ENCODE measurements at regions not wholly inside any gene's neighbourhood (a gene's known extent, or its start where the extent isn't known, plus 50 kb on each side); places are given as distances from the start of the nearest gene placed in this dataset.
A peak's percentile ranks its signal among the peaks of the same experiment; 100 is the strongest.
"Not testable (repeated sequence)": the region's sequence is repeated elsewhere in the genome, so short reads cannot be mapped to it uniquely, and the experiment has no call there.

GRCh38 chr22:46026899-46027210 is 49.9 kb upstream of the WNT7B start:
- peaks cover 47% of the 10 kb centered on the region for H3K27me3 Mint-ChIP-seq (ENCODE audit: low read depth)
- H3K9me3 Mint-ChIP-seq = no peaks in the 10 kb centered on the region
- peak overlapping the region; percentile 46 for H3K4me3 Mint-ChIP-seq
- DNase-seq (ENCODE audit: low spot score) = no peak
- H3K27ac Mint-ChIP-seq = no peak overlapping the region
- no peaks in the 10 kb centered on the region for H3K36me3 Mint-ChIP-seq (ENCODE audit: low read depth)
- H3K4me1 Mint-ChIP-seq (ENCODE audit: low read depth) = peaks cover 5% of the 10 kb centered on the region

GRCh38 chr22:46027211-46028105 is 50.5 kb upstream of the WNT7B start:
- Mint-ChIP-seq H3K9me3 (no peaks in the 10 kb centered on the region), H3K4me1 (ENCODE audit: low read depth) (peaks cover 5% of the 10 kb centered on the region), H3K36me3 (ENCODE audit: low read depth) (no peaks in the 10 kb centered on the region), H3K27me3 (ENCODE audit: low read depth) (peaks cover 45% of the 10 kb centered on the region), H3K27ac (no peak overlapping the region), H3K4me3 (no peak overlapping the region)
- DNase-seq (ENCODE audit: low spot score) = no peak

DNA sequence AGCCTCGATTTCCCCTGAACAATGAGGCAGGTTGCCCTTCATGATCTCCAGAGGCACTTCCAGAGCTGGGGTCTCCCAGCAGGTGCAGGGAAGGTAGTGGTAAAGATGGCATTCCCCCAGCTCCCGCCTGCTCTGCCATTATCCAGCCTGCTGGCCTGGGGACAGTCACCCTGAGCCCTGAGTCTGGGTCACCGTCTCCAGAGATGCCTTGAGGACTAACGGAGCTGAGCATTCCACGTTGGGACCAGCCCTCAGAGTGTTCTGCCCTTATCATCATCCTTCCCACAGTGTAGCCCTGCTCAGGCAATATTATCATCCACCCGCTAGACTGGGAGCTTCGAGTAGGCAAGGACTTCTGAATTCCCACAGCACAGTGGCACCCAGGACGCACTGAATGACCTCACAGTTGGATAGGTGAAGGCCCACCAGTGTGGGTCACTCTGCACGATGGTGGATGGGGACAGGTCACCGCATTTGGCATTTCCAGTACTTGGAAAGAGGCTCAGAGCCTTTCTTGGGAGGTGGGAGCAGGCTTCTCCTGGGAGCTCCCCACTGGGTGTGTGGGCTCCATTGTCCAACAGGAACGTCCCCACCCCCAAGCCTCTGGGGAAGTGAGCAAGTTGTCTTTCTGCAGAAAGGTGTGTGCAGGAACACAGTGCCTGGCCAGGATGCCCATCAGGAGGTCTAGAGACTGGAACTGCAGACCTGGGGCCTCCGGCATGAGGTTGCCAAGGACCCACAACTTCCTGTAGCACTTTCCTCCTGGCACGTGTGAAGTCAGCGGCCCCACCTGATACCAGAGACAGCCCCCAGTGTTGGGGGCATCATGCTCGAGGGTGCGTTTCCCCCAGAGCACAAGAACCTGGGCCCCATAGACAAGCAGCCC is 51.4 kb upstream of the WNT7B start:
- Mint-ChIP-seq H3K9me3 (no peaks in the 10 kb centered on the region), H3K4me1 (ENCODE audit: low read depth) (peaks cover 5% of the 10 kb centered on the region), H3K27me3 (ENCODE audit: low read depth) (peaks cover 44% of the 10 kb centered on the region), H3K4me3 (no peak overlapping the region), H3K27ac (no peak overlapping the region), H3K36me3 (ENCODE audit: low read depth) (no peaks in the 10 kb centered on the region)
- no peak for DNase-seq (ENCODE audit: low spot score)

DNA sequence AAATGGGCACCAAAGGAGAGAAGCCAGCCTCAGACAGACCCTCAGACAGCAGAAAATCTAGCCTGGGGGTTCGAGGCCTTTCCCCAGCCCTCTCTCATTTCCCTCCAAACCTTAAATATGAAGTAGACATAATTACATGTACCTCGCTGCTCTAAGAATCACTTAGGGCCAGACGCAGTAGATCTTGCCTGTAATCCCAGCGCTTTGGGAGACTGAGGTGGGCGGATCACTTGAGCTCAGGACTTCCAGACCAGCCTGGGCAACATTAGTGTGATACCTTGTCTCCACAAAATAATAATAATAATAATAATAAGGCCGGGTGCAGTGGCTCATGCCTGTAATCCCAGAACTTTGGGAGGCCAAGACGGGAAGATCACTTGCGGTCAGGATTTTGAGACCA is 52.1 kb upstream of the WNT7B start:
- Mint-ChIP-seq H3K27ac (no peak overlapping the region), H3K4me1 (ENCODE audit: low read depth) (peaks cover 5% of the 10 kb centered on the region), H3K9me3 (no peaks in the 10 kb centered on the region), H3K4me3 (no peak overlapping the region), H3K27me3 (ENCODE audit: low read depth) (peaks cover 44% of the 10 kb centered on the region), H3K36me3 (ENCODE audit: low read depth) (no peaks in the 10 kb centered on the region)
- no peak for DNase-seq (ENCODE audit: low spot score)

- Mint-ChIP-seq H3K36me3 (ENCODE audit: low read depth) (no peaks in the 10 kb centered on the region), H3K27ac (no peak overlapping the region), H3K9me3 (no peaks in the 10 kb centered on the region), H3K4me3 (no peak overlapping the region), H3K4me1 (ENCODE audit: low read depth) (peaks cover 6% of the 10 kb centered on the region), H3K27me3 (ENCODE audit: low read depth) (peaks cover 39% of the 10 kb centered on the region)
- no peak for DNase-seq (ENCODE audit: low spot score)
Observed at GRCh38 chr22:46029574-46030200, 52.7 kb upstream of the WNT7B start.

- no peak overlapping the region for H3K4me3 Mint-ChIP-seq
- DNase-seq (ENCODE audit: low spot score) = no peak
- H3K4me1 Mint-ChIP-seq (ENCODE audit: low read depth) = peaks cover 12% of the 10 kb centered on the region
- no peaks in the 10 kb centered on the region for H3K9me3 Mint-ChIP-seq
- no peaks in the 10 kb centered on the region for H3K36me3 Mint-ChIP-seq (ENCODE audit: low read depth)
- H3K27ac Mint-ChIP-seq = no peak overlapping the region
- peaks cover 36% of the 10 kb centered on the region for H3K27me3 Mint-ChIP-seq (ENCODE audit: low read depth)
Observed at GRCh38 chr22:46030231-46030880, 53.4 kb upstream of the WNT7B start.

DNA sequence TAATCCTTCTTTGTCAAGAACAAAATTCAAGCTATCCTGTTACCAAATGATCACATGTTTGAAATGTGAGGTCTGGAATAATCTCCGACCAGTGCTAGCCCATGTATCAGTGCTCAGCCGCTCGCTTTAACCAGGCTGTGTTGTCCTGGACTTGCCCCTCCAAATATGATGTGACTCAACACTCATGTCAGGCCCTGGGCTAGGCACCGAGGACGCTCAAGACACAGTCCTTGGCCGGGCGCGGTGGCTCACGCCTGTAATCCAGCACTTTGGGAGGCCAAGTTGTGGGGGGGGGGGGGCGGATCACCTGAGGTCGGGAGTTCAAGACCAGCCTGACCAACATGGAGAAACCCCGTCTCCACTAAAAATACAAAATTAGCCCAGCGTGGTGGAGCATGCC is 54.1 kb upstream of the WNT7B start:
- DNase-seq (ENCODE audit: low spot score) = no peak
- H3K27me3 Mint-ChIP-seq (ENCODE audit: low read depth) = peaks cover 29% of the 10 kb centered on the region
- no peaks in the 10 kb centered on the region for H3K36me3 Mint-ChIP-seq (ENCODE audit: low read depth)
- peaks cover 12% of the 10 kb centered on the region for H3K4me1 Mint-ChIP-seq (ENCODE audit: low read depth)
- H3K4me3 Mint-ChIP-seq = no peak overlapping the region
- no peak overlapping the region for H3K27ac Mint-ChIP-seq
- no peaks in the 10 kb centered on the region for H3K9me3 Mint-ChIP-seq

GRCh38 chr22:46031557-46031956 is 54.6 kb upstream of the WNT7B start:
- H3K27ac Mint-ChIP-seq = no peak overlapping the region
- DNase-seq (ENCODE audit: low spot score) = no peak
- no peaks in the 10 kb centered on the region for H3K36me3 Mint-ChIP-seq (ENCODE audit: low read depth)
- H3K4me3 Mint-ChIP-seq = no peak overlapping the region
- no peaks in the 10 kb centered on the region for H3K9me3 Mint-ChIP-seq
- peaks cover 24% of the 10 kb centered on the region for H3K27me3 Mint-ChIP-seq (ENCODE audit: low read depth)
- H3K4me1 Mint-ChIP-seq (ENCODE audit: low read depth) = peaks cover 14% of the 10 kb centered on the region

DNA sequence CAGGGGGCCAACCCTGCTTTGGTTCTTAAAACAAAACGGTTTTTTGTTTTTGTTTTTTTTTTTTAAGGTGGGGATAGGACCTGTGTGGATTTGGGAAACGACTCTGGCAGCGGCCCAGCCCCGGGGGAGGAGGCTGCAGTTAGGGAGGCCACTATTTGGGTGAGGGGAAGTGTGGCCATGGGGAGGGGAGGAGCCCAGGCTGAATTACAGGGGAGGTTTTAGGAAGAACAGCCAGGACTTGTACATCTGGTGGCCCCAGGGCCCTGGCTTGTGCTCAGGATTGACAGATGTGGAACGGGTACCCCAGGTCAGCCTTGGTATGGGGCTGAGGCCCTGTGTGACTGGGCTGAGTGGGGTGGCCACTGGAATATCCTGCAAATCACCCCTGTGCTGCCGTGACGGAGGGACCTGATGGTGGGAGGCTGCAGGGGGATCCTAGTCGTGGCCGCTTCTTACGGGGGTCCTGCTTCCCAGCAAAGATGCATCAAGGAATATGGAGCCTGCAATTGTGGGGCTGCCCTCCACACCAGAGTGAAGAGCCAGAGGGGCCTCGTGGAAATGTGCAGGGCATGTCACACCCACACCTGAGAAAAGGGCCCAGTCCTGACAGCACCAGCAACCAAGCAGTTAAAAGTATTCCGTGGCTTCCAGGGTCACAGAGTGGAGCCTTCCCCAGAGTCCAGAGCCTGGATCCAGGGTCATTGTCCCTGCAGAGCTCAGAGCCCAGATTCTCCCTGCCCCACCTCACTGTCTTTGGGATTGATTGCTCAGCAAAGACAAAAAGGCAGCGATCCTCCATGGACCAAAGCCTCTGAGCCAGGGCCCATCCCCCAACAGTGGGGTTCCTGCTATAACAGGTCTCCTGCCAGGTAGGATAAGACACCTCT is 55.2 kb upstream of the WNT7B start:
- no peaks in the 10 kb centered on the region for H3K36me3 Mint-ChIP-seq (ENCODE audit: low read depth)
- peaks cover 19% of the 10 kb centered on the region for H3K27me3 Mint-ChIP-seq (ENCODE audit: low read depth)
- peaks cover 16% of the 10 kb centered on the region for H3K4me1 Mint-ChIP-seq (ENCODE audit: low read depth)

GRCh38 chr22:46033256-46034200 is 56.6 kb upstream of the WNT7B start:
- Mint-ChIP-seq H3K27me3 (ENCODE audit: low read depth) (peaks cover 11% of the 10 kb centered on the region), H3K9me3 (no peaks in the 10 kb centered on the region), H3K27ac (no peak overlapping the region), H3K4me3 (no peak overlapping the region), H3K4me1 (ENCODE audit: low read depth) (peaks cover 18% of the 10 kb centered on the region), H3K36me3 (ENCODE audit: low read depth) (no peaks in the 10 kb centered on the region)
- DNase-seq (ENCODE audit: low spot score) = no peak

More for the DNA sequence above, 55.2 kb upstream of the WNT7B start:
- DNase-seq (ENCODE audit: low spot score) = no peak
- H3K4me3 Mint-ChIP-seq = no peak overlapping the region
- H3K27ac Mint-ChIP-seq = no peak overlapping the region
- no peaks in the 10 kb centered on the region for H3K9me3 Mint-ChIP-seq

DNA sequence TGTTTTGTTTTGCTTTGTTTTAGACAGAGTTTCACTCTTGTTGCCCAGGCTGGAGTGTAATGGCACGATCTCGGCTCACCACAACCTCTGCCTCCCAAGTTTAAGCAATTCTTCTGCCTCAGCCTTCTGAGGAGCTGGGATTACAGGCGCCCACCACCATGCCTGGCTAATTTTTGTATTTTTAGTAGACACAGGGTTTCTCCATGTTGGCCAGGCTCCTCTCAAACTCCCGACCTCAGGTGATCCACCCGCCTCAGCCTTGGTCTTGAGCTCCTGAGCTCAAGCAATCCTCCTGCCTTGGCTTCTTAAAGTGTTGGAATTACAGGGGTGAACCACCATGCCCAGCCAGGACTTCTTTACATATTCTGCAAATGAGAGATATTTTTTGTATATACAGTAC is 57.5 kb upstream of the WNT7B start:
- not testable (repeated sequence) for DNase-seq (ENCODE audit: low spot score); H3K9me3 Mint-ChIP-seq; H3K27me3 Mint-ChIP-seq (ENCODE audit: low read depth); H3K36me3 Mint-ChIP-seq (ENCODE audit: low read depth)
- peak overlapping the region; percentile 36 for H3K27ac Mint-ChIP-seq
- peak overlapping the region; percentile 81 for H3K4me3 Mint-ChIP-seq
- peaks cover 18% of the 10 kb centered on the region for H3K4me1 Mint-ChIP-seq (ENCODE audit: low read depth)

- H3K9me3 Mint-ChIP-seq = no peaks in the 10 kb centered on the region
- peaks cover 18% of the 10 kb centered on the region for H3K4me1 Mint-ChIP-seq (ENCODE audit: low read depth)
- H3K36me3 Mint-ChIP-seq (ENCODE audit: low read depth) = no peaks in the 10 kb centered on the region
- peak overlapping the region; percentile 67 for H3K27ac Mint-ChIP-seq
- DNase-seq (ENCODE audit: low spot score) = no peak
- peaks cover 2% of the 10 kb centered on the region for H3K27me3 Mint-ChIP-seq (ENCODE audit: low read depth)
- peak overlapping the region; percentile 81 for H3K4me3 Mint-ChIP-seq
Observed at GRCh38 chr22:46035380-46035741, 58.4 kb upstream of the WNT7B start.

All from T-helper 2 cell treated with Interferon-gamma antibody and Interleukin-4, amounts not matched to agents 5 μg/mL and 100 μg/mL, for 36 hours (primary cell).